Neural crest cell (in vitro differentiated cells): ENCODE measurements at regions not wholly inside any gene's neighbourhood (a gene's known extent, or its start where the extent isn't known, plus 50 kb on each side); places are given as distances from the start of the nearest gene placed in this dataset.

Experiments
- DNase-seq: peaks from one replicate; pipeline ENCODE4 v3.0.0; 2021; ENCODE audit warnings: low read depth, mixed read lengths, low spot score
- H3K27ac Mint-ChIP-seq: one replicate; pipeline ENCODE4 v1.8.0; 2021; ENCODE audit warnings: mild to moderate bottlenecking, mixed read lengths; ENCODE audit not compliant: unreplicated experiment
- H3K27me3 Mint-ChIP-seq: 2 replicates; pipeline ENCODE4 v1.8.0; 2021; ENCODE audit warnings: low read depth, mild to moderate bottlenecking, mixed read lengths
- H3K36me3 Mint-ChIP-seq: 2 replicates; pipeline ENCODE4 v1.8.0; 2021; ENCODE audit warnings: low read depth, mild to moderate bottlenecking, mixed read lengths
- H3K4me1 Mint-ChIP-seq: 2 replicates; pipeline ENCODE4 v1.8.0; 2021; ENCODE audit warnings: mixed read lengths
- H3K4me3 Mint-ChIP-seq: one replicate; pipeline ENCODE4 v1.8.0; 2021; ENCODE audit warnings: mild to moderate bottlenecking, mixed read lengths
- H3K9me3 Mint-ChIP-seq: 2 replicates; pipeline ENCODE4 v1.8.0; 2021; ENCODE audit warnings: mixed read lengths
- TF ChIP-seq, protein P1 (sequence below): fragments of 200-600 bp; sonication (generic); conservative IDR thresholded peaks from 2 replicates; pipeline ENCODE4 v1.5.0; 2021; ENCODE audit warnings: antibody characterized with exemption, mild to moderate bottlenecking

- DNase-seq = no peak
- Mint-ChIP-seq H3K36me3 (no peaks in the 10 kb centered on the region), H3K27ac (no peak overlapping the region), H3K4me1 (peaks cover 5% of the 10 kb centered on the region), H3K9me3 (peaks cover 6% of the 10 kb centered on the region), H3K27me3 (no peaks in the 10 kb centered on the region), H3K4me3 (no peak overlapping the region)
- TF ChIP-seq, protein P1, sequence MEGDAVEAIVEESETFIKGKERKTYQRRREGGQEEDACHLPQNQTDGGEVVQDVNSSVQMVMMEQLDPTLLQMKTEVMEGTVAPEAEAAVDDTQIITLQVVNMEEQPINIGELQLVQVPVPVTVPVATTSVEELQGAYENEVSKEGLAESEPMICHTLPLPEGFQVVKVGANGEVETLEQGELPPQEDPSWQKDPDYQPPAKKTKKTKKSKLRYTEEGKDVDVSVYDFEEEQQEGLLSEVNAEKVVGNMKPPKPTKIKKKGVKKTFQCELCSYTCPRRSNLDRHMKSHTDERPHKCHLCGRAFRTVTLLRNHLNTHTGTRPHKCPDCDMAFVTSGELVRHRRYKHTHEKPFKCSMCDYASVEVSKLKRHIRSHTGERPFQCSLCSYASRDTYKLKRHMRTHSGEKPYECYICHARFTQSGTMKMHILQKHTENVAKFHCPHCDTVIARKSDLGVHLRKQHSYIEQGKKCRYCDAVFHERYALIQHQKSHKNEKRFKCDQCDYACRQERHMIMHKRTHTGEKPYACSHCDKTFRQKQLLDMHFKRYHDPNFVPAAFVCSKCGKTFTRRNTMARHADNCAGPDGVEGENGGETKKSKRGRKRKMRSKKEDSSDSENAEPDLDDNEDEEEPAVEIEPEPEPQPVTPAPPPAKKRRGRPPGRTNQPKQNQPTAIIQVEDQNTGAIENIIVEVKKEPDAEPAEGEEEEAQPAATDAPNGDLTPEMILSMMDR = no peak
Measured at GRCh38 chr12:76711241-76711640, 52.7 kb upstream of the ZDHHC17 start.

GRCh38 chr12:76713130-76713529 lies 50.8 kb upstream of the ZDHHC17 start:
- TF ChIP-seq, protein P1 = no peak
- no peak overlapping the region for H3K4me3 Mint-ChIP-seq
- H3K9me3 Mint-ChIP-seq = peaks cover 6% of the 10 kb centered on the region
- H3K4me1 Mint-ChIP-seq = peaks cover 12% of the 10 kb centered on the region
- no peak overlapping the region for H3K27ac Mint-ChIP-seq
- H3K36me3 Mint-ChIP-seq = no peaks in the 10 kb centered on the region
- H3K27me3 Mint-ChIP-seq = no peaks in the 10 kb centered on the region
- DNase-seq = no peak

GRCh38 chr12:76713986-76714385 lies 49.9 kb upstream of the ZDHHC17 start:
- Mint-ChIP-seq H3K27me3 (no peaks in the 10 kb centered on the region), H3K27ac (no peak overlapping the region), H3K4me1 (peaks cover 12% of the 10 kb centered on the region), H3K36me3 (no peaks in the 10 kb centered on the region), H3K4me3 (no peak overlapping the region), H3K9me3 (peaks cover 6% of the 10 kb centered on the region)
- no peak for DNase-seq
- TF ChIP-seq, protein P1 = no peak
